Keratinocyte (primary cell): ENCODE measurements at regions not wholly inside any gene's neighbourhood (a gene's known extent, or its start where the extent isn't known, plus 50 kb on each side); places are given as distances from the start of the nearest gene placed in this dataset.

ENCODE experiments used
- DNase-seq: peaks from one replicate; pipeline ENCODE4 v3.0.0-alpha.2; 2011; ENCODE audit warnings: low read depth, missing footprints, low spot score
- FAIRE-seq: peaks from 2 replicates; lab custom pipeline; 2011; peaks lifted over from hg19 to GRCh38; lab: Jason Lieb, UNC
- H2AFZ ChIP-seq: 2 replicates; pipeline ENCODE4 v1.6.0; 2012; ENCODE audit warnings: low read length, control low read depth, inconsistent platforms; ENCODE audit not compliant: control insufficient read depth
- H3K27ac ChIP-seq: 2 replicates; pipeline ENCODE4 v1.5.1; 2011; ENCODE audit warnings: low read length; ENCODE audit not compliant: control insufficient read depth, insufficient read depth
- H3K27me3 ChIP-seq: 3 replicates; pipeline ENCODE4 v1.6.0; 2011; ENCODE audit warnings: low read length; ENCODE audit not compliant: control insufficient read depth, insufficient read depth; ENCODE audit errors: extremely low read depth
- H3K36me3 ChIP-seq, 2 experiments: 2 replicates in 1 of 2; 3 replicates in 1 of 2; pipeline ENCODE4 v1.5.1; 2011; ENCODE audit warnings: low read length in 2 of 2, mild to moderate bottlenecking in 1 of 2; ENCODE audit not compliant: control insufficient read depth in 2 of 2, insufficient read depth in 2 of 2; ENCODE audit errors: extremely low read depth in 1 of 2
- H3K4me1 ChIP-seq: 3 replicates; pipeline ENCODE4 v1.5.1; 2011; ENCODE audit warnings: low read length; ENCODE audit not compliant: control insufficient read depth, insufficient read depth; ENCODE audit errors: extremely low read depth
- H3K4me2 ChIP-seq: 3 replicates; pipeline ENCODE4 v1.6.0; 2011; ENCODE audit warnings: low read depth, low read length; ENCODE audit not compliant: control insufficient read depth, insufficient read depth; ENCODE audit errors: extremely low read depth
- H3K4me3 ChIP-seq, 3 experiments: fragments of 200-600 bp in 1 of 3; sonication (generic) in 1 of 3; 2 replicates in 2 of 3; 3 replicates in 1 of 3; pipeline ENCODE4 v1.5.1; 2011 to 2016; ENCODE audit warnings: low read length in 3 of 3, mild to moderate bottlenecking in 3 of 3, control low read depth in 2 of 3, inconsistent platforms in 1 of 3, low read depth in 1 of 3, mixed read lengths in 1 of 3, mixed run types in 1 of 3, moderate library complexity in 1 of 3; ENCODE audit not compliant: control insufficient read depth in 2 of 3, insufficient read depth in 2 of 3; ENCODE audit errors: extremely low read depth in 1 of 3
- H3K79me2 ChIP-seq: 2 replicates; pipeline ENCODE4 v1.6.0; 2012; ENCODE audit warnings: low read length; ENCODE audit not compliant: control insufficient read depth, insufficient read depth
- H3K9ac ChIP-seq: 3 replicates; pipeline ENCODE4 v1.6.0; 2011; ENCODE audit warnings: low read length; ENCODE audit not compliant: control insufficient read depth, insufficient read depth; ENCODE audit errors: extremely low read depth
- H3K9me1 ChIP-seq: 3 replicates; pipeline ENCODE4 v1.6.0; 2011; ENCODE audit warnings: low read length; ENCODE audit not compliant: control insufficient read depth, insufficient read depth; ENCODE audit errors: extremely low read depth
- H3K9me3 ChIP-seq: 2 replicates; pipeline ENCODE4 v1.5.1; 2012; ENCODE audit warnings: low read depth, low read length; ENCODE audit not compliant: control insufficient read depth
- H4K20me1 ChIP-seq: 3 replicates; pipeline ENCODE4 v1.6.0; 2011; ENCODE audit warnings: low read length; ENCODE audit not compliant: control insufficient read depth, insufficient read depth; ENCODE audit errors: extremely low read depth
- EZH2 ChIP-seq: IDR thresholded peaks from one replicate; pipeline ENCODE4 v1.6.1; 2012; ENCODE audit warnings: inconsistent platforms, mild to moderate bottlenecking, low read length, moderate library complexity
- dilution Hi-C: fragments of 300-500 bp; cut with MboI; formaldehyde crosslinking; loops from one replicate; pipeline ENCODE4 v1.7.0; 2020; ENCODE audit warnings: low sequenced_read_pairs; ENCODE audit not compliant: extremely low pct_ligation_motif_present
- TF ChIP-seq, protein P1 (sequence below), 3 experiments: IDR thresholded peaks in 1 of 3; conservative IDR thresholded peaks in 1 of 3; optimal IDR thresholded peaks in 1 of 3; 2 replicates in 2 of 3; 3 replicates in 1 of 3; pipeline versions ENCODE3 to v1.5.1; 2011; ENCODE audit warnings: low read length in 3 of 3, mild to moderate bottlenecking in 3 of 3, moderate library complexity in 2 of 3, control low read depth in 1 of 3, inconsistent platforms in 1 of 3; ENCODE audit not compliant: insufficient read depth in 2 of 3; ENCODE audit errors: extremely low read depth in 1 of 3

DNA sequence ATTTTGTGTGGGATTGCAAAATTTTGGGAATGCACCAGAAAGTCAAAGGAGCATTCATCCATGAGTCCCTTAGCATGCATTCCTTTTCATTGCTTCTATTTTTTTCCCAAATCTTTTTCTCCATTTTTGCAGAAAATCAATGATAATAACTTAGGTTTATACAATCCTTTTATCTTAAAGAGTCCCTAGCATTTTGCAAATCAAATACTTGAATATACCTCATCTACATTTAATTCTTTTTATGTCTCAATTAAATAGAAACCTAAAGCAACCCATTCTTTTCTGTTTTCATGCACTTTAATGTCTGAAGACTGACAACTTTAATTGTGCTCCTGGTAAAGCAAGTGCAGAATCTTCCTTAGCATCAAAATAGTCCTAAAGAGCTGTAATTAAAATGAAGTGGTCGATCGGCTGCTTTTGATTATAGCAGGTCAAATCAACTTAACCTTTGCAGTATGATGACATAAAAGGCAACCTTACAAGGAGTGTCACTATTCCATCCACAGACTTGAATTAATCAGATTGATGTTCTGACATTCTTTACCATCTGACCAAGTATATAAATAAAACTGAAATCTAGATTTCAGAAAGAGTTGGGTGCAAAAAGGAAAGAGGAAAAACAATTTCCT lies 168.4 kb downstream of the ALG10B start:
- Histone ChIP-seq H3K9me1 (no peaks in the 10 kb centered on the region), H3K4me3 (no peak overlapping the region), H3K36me3 (no peaks in the 10 kb centered on the region), H3K9ac (no peak overlapping the region), H3K4me1 (no peaks in the 10 kb centered on the region), H3K27me3 (no peaks in the 10 kb centered on the region), H3K79me2 (no peaks in the 10 kb centered on the region), H2AFZ (no peak overlapping the region), H3K4me2 (no peak overlapping the region), H4K20me1 (no peaks in the 10 kb centered on the region), H3K9me3 (no peaks in the 10 kb centered on the region), H3K27ac (no peak overlapping the region)
- dilution Hi-C loops, result no loop called here
- FAIRE-seq (no peak), DNase-seq (no peak)
- TF ChIP-seq, protein P1, sequence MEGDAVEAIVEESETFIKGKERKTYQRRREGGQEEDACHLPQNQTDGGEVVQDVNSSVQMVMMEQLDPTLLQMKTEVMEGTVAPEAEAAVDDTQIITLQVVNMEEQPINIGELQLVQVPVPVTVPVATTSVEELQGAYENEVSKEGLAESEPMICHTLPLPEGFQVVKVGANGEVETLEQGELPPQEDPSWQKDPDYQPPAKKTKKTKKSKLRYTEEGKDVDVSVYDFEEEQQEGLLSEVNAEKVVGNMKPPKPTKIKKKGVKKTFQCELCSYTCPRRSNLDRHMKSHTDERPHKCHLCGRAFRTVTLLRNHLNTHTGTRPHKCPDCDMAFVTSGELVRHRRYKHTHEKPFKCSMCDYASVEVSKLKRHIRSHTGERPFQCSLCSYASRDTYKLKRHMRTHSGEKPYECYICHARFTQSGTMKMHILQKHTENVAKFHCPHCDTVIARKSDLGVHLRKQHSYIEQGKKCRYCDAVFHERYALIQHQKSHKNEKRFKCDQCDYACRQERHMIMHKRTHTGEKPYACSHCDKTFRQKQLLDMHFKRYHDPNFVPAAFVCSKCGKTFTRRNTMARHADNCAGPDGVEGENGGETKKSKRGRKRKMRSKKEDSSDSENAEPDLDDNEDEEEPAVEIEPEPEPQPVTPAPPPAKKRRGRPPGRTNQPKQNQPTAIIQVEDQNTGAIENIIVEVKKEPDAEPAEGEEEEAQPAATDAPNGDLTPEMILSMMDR (optimal IDR thresholded peaks at IDR 0.05 in 1 of 3, IDR thresholded peaks at IDR 0.05 in 1 of 3, conservative IDR thresholded peaks at IDR 0.05 in 1 of 3; ENCODE audit: extremely low read depth in 1 of 3, insufficient read depth in 2 of 3, low read length in 3 of 3), result no peak
- TF ChIP-seq EZH2, result no peak

DNA sequence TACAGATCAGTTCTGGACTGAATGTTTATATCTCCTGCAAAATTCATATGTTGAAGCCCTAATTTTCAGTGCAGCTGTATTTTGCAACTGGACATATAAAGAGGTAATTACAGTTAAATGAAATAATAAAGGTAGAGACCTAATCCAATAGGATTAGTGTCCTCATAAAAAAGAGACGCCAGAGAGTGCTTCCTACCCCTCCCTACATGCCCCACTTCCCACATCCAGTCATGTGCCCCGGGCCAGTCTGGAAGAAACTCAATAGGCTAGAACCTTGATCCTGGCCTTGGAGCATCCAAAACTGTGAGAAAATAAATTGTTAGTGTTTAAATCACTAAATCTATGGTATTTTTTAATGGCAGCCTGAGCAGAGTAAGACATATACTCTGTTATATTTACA lies 172.3 kb downstream of the ALG10B start:
- TF ChIP-seq EZH2, result no peak
- TF ChIP-seq, protein P1 (optimal IDR thresholded peaks at IDR 0.05 in 1 of 3, IDR thresholded peaks at IDR 0.05 in 1 of 3, conservative IDR thresholded peaks at IDR 0.05 in 1 of 3; ENCODE audit: extremely low read depth in 1 of 3, insufficient read depth in 2 of 3, low read length in 3 of 3), result no peak
- Histone ChIP-seq H4K20me1 (no peaks in the 10 kb centered on the region), H3K4me1 (no peaks in the 10 kb centered on the region), H3K27ac (no peak overlapping the region), H2AFZ (no peak overlapping the region), H3K4me3 (no peak overlapping the region), H3K27me3 (no peaks in the 10 kb centered on the region), H3K79me2 (no peaks in the 10 kb centered on the region), H3K36me3 (no peaks in the 10 kb centered on the region), H3K9me3 (no peaks in the 10 kb centered on the region), H3K9me1 (no peaks in the 10 kb centered on the region), H3K9ac (no peak overlapping the region), H3K4me2 (no peak overlapping the region)
- dilution Hi-C loops, result no loop called here
- no peak for FAIRE-seq
- no peak for DNase-seq
